HEK293T (cell line): ENCODE measurements at regions not wholly inside any gene's neighbourhood (a gene's known extent, or its start where the extent isn't known, plus 50 kb on each side); places are given as distances from the start of the nearest gene placed in this dataset.

ENCODE experiments used
- CTBP1 ChIP-seq: fragments of 450-650 bp; IDR thresholded peaks from 2 replicates; pipeline ENCODE4 v1.6.1; 2016; ENCODE audit warnings: borderline replicate concordance
- FOXK2 ChIP-seq: fragments of 450-650 bp; IDR thresholded peaks from 2 replicates; pipeline ENCODE4 v1.6.1; 2016; ENCODE audit warnings: mild to moderate bottlenecking
- FOXM1 ChIP-seq: fragments of 450-650 bp; IDR thresholded peaks from 2 replicates; pipeline ENCODE4 v1.6.1; 2017; ENCODE audit warnings: mild to moderate bottlenecking, borderline replicate concordance
- PKNOX1 ChIP-seq: fragments of 450-650 bp; IDR thresholded peaks from 2 replicates; pipeline ENCODE4 v1.6.1; 2016
- SP1 ChIP-seq: fragments of 450-650 bp; IDR thresholded peaks from 2 replicates; pipeline ENCODE4 v1.6.1; 2017
- TARDBP ChIP-seq: fragments of 450-650 bp; IDR thresholded peaks from 2 replicates; pipeline ENCODE4 v1.6.1; 2016
- ZNF384 ChIP-seq: fragments of 450-650 bp; IDR thresholded peaks from 2 replicates; pipeline ENCODE4 v1.6.1; 2016

- TF ChIP-seq TARDBP (no peak), ZNF384 (no peak), FOXM1 (no peak), PKNOX1 (no peak), FOXK2 (no peak), CTBP1 (no peak), SP1 (no peak)
These were observed 1155.6 kb downstream of the AMY1C start for GRCh38 chr1:104905322-104905721.
